Limb (tissue), 2 donors: ENCODE measurements at regions not wholly inside any gene's neighbourhood (a gene's known extent, or its start where the extent isn't known, plus 50 kb on each side); places are given as distances from the start of the nearest gene placed in this dataset.

Experiments
- DNase-seq, 2 donors: peaks; one replicate each; pipeline ENCODE4 v3.0.0-alpha.2; 2016; ENCODE audit errors: extremely low spot score in 2 of 2

- DNase-seq: peak in 1 of 2 donors; percentile 4
Measured at GRCh38 chr10:129114588-129114987, 352.5 kb upstream of the MGMT start.

GRCh38 chr10:129116371-129116770, 350.7 kb upstream of the MGMT start:
- peak in 1 of 2 donors; percentile 6 for DNase-seq

GRCh38 chr10:129120441-129120840, 346.6 kb upstream of the MGMT start:
- DNase-seq: peak in 1 of 2 donors; percentile 7

- peak in 1 of 2 donors; percentile 11 for DNase-seq
Measured at GRCh38 chr10:129122846-129123245, 344.2 kb upstream of the MGMT start.

GRCh38 chr10:129123428-129123827, 343.6 kb upstream of the MGMT start:
- DNase-seq: no peak

GRCh38 chr10:129126982-129127381, 340.1 kb upstream of the MGMT start:
- DNase-seq: no peak

GRCh38 chr10:129131457-129132132, 335.4 kb upstream of the MGMT start:
- peak in 1 of 2 donors; percentile 50 for DNase-seq

- DNase-seq: no peak
Measured at GRCh38 chr10:129133856-129134255, 333.2 kb upstream of the MGMT start.

GRCh38 chr10:129134371-129134770, 332.7 kb upstream of the MGMT start:
- no peak for DNase-seq

GRCh38 chr10:129135624-129136023, 331.4 kb upstream of the MGMT start:
- no peak for DNase-seq

GRCh38 chr10:129136074-129136473, 331.0 kb upstream of the MGMT start:
- no peak for DNase-seq

- no peak for DNase-seq
Measured at GRCh38 chr10:129136951-129137350, 330.1 kb upstream of the MGMT start.

GRCh38 chr10:129140921-129141885, 325.8 kb upstream of the MGMT start:
- DNase-seq: no peak

GRCh38 chr10:129151281-129151680, 315.8 kb upstream of the MGMT start:
- DNase-seq: no peak

GRCh38 chr10:129156406-129156805, 310.6 kb upstream of the MGMT start:
- no peak for DNase-seq

- no peak for DNase-seq
Measured at GRCh38 chr10:129157185-129157584, 309.9 kb upstream of the MGMT start.

GRCh38 chr10:129161150-129161549, 305.9 kb upstream of the MGMT start:
- DNase-seq: no peak

- DNase-seq: no peak
Measured at GRCh38 chr10:129163531-129163930, 303.5 kb upstream of the MGMT start.

- DNase-seq: no peak
Measured at GRCh38 chr10:129165076-129165720, 301.8 kb upstream of the MGMT start.

- DNase-seq: no peak
Measured at GRCh38 chr10:129165770-129166169, 301.3 kb upstream of the MGMT start.

GRCh38 chr10:129168660-129169059, 298.4 kb upstream of the MGMT start:
- no peak for DNase-seq

- DNase-seq: no peak
Measured at GRCh38 chr10:129169115-129169514, 297.9 kb upstream of the MGMT start.
